GM23338 (cell line): ENCODE measurements at regions not wholly inside any gene's neighbourhood (a gene's known extent, or its start where the extent isn't known, plus 50 kb on each side); places are given as distances from the start of the nearest gene placed in this dataset.

Experiments used
- ATAC-seq: fragments of 200-7000 bp; cut with Tn5 transposase; 3 replicates; pipeline ENCODE4 v1.9.1; 2020
- DNase-seq: peaks from one replicate; pipeline ENCODE4 v3.0.0-alpha.2; 2015; ENCODE audit warnings: low spot score
- H2AFZ ChIP-seq: fragments of 200-600 bp; sonication (generic); 2 replicates; pipeline ENCODE4 v1.8.0; 2016; ENCODE audit warnings: antibody characterized with exemption, mild to moderate bottlenecking, moderate library complexity
- H3F3A ChIP-seq: fragments of 200-600 bp; sonication (generic); replicated peaks from 2 replicates; pipeline ENCODE4 v1.8.0; 2017; ENCODE audit warnings: antibody characterized with exemption, mixed run types, low read depth
- H3K27ac ChIP-seq: fragments of 200-600 bp; sonication (generic); 2 replicates; pipeline ENCODE4 v1.6.1; 2016; ENCODE audit warnings: low read depth
- H3K27me3 ChIP-seq: fragments of 200-600 bp; sonication (generic); 2 replicates; pipeline ENCODE4 v1.8.0; 2016; ENCODE audit warnings: mild to moderate bottlenecking, mixed run types, moderate library complexity; ENCODE audit not compliant: insufficient read depth
- H3K36me3 ChIP-seq: fragments of 200-600 bp; sonication (generic); 2 replicates; pipeline ENCODE4 v1.8.0; 2016; ENCODE audit warnings: mild to moderate bottlenecking; ENCODE audit not compliant: insufficient read depth
- H3K4me1 ChIP-seq: fragments of 200-600 bp; sonication (generic); 2 replicates; pipeline ENCODE4 v1.8.0; 2016; ENCODE audit warnings: mild to moderate bottlenecking, moderate library complexity; ENCODE audit not compliant: insufficient read depth
- H3K4me2 ChIP-seq: fragments of 200-600 bp; sonication (generic); 2 replicates; pipeline ENCODE4 v1.7.1; 2017; ENCODE audit warnings: mixed run types
- H3K4me3 ChIP-seq: fragments of 200-600 bp; sonication (generic); 2 replicates; pipeline ENCODE4 v1.6.1; 2016; ENCODE audit warnings: mixed run types
- H3K79me2 ChIP-seq: fragments of 200-600 bp; sonication (generic); replicated peaks from 2 replicates; pipeline ENCODE4 v1.8.0; 2017; ENCODE audit warnings: mild to moderate bottlenecking; ENCODE audit not compliant: insufficient read depth
- H3K9me2 ChIP-seq: fragments of 200-600 bp; sonication (generic); 2 replicates; pipeline ENCODE4 v1.8.0; 2017; ENCODE audit not compliant: insufficient read depth
- H4K20me1 ChIP-seq: fragments of 200-600 bp; sonication (generic); replicated peaks from 2 replicates; pipeline ENCODE4 v1.8.0; 2017; ENCODE audit warnings: mild to moderate bottlenecking; ENCODE audit not compliant: insufficient read depth
- H3K27ac Mint-ChIP-seq: 2 replicates; pipeline ENCODE4 v1.8.0; 2020; ENCODE audit warnings: inconsistent platforms, mild to moderate bottlenecking, moderate library complexity, mixed read lengths
- H3K27me3 Mint-ChIP-seq: 3 replicates; pipeline ENCODE4 v1.8.0; 2022; ENCODE audit warnings: low read depth, mild to moderate bottlenecking, moderate library complexity, mixed read lengths, inconsistent platforms; ENCODE audit not compliant: insufficient read depth, poor library complexity
- H3K36me3 Mint-ChIP-seq: 3 replicates; pipeline ENCODE4 v1.8.0; 2021; ENCODE audit warnings: low read depth, mild to moderate bottlenecking, inconsistent platforms, moderate library complexity, mixed read lengths
- H3K4me1 Mint-ChIP-seq: 3 replicates; pipeline ENCODE4 v1.8.0; 2020; ENCODE audit warnings: mild to moderate bottlenecking, inconsistent platforms, mixed read lengths
- H3K4me3 Mint-ChIP-seq: 3 replicates; pipeline ENCODE4 v1.8.0; 2021; ENCODE audit warnings: moderate library complexity, mild to moderate bottlenecking, inconsistent platforms, mixed read lengths
- H3K9me3 Mint-ChIP-seq: 3 replicates; pipeline ENCODE4 v1.8.0; 2020; ENCODE audit warnings: moderate library complexity, mild to moderate bottlenecking, inconsistent platforms, mixed read lengths
- CTCF ChIP-seq, 2 experiments: fragments of 200-600 bp in 1 of 2; sonication (generic) in 1 of 2; conservative IDR thresholded peaks; 2 replicates each; pipeline versions ENCODE4 v1.5.1 to v1.6.1; 2016 to 2017; ENCODE audit warnings: antibody characterized with exemption in 2 of 2, low read depth in 2 of 2, mild to moderate bottlenecking in 2 of 2, moderate library complexity in 1 of 2
- EZH2phosphoT487 ChIP-seq: fragments of 200-600 bp; sonication (generic); IDR thresholded peaks from one replicate; pipeline ENCODE4 v1.8.1; 2018; ENCODE audit warnings: antibody characterized with exemption; ENCODE audit not compliant: unreplicated experiment
- JUNB ChIP-seq: IDR thresholded peaks from one replicate; pipeline ENCODE4 v1.6.1; 2016; ENCODE audit warnings: antibody characterized with exemption; ENCODE audit not compliant: unreplicated experiment
- REST ChIP-seq: IDR thresholded peaks from one replicate; pipeline ENCODE4 v1.6.1; 2018; ENCODE audit warnings: antibody characterized with exemption; ENCODE audit not compliant: unreplicated experiment
- STAT1 ChIP-seq: IDR thresholded peaks from one replicate; pipeline ENCODE4 v1.6.1; 2016; ENCODE audit warnings: antibody characterized with exemption; ENCODE audit not compliant: unreplicated experiment
- ZNF331 ChIP-seq: fragments of 250-450 bp; sonication (Bioruptor Pico); IDR thresholded peaks from 2 replicates; pipeline ENCODE4 v1.5.0; 2020; ENCODE audit warnings: low read depth, mild to moderate bottlenecking, moderate library complexity
- ZNF462 ChIP-seq: fragments of 250-450 bp; sonication (Bioruptor Pico); IDR thresholded peaks from 2 replicates; pipeline ENCODE4 v1.5.0; 2020; ENCODE audit warnings: mild to moderate bottlenecking, moderate library complexity

- no peak overlapping the region for H3K27ac Mint-ChIP-seq
- H3K36me3 Mint-ChIP-seq = no peaks in the 10 kb centered on the region
- peaks cover 5% of the 10 kb centered on the region for H3K4me1 Mint-ChIP-seq
- no peaks in the 10 kb centered on the region for H3K79me2 ChIP-seq
- H3K4me3 ChIP-seq = no peak overlapping the region
- H2AFZ ChIP-seq = no peak overlapping the region; the same call in 1 of the 2 replicates
- H3K36me3 ChIP-seq = no peaks in the 10 kb centered on the region
- H3K27me3 Mint-ChIP-seq = peaks cover 4% of the 10 kb centered on the region
- no peak overlapping the region for H3K27ac ChIP-seq
- no peak for ATAC-seq
- no peak for DNase-seq
- H3K9me3 Mint-ChIP-seq = no peaks in the 10 kb centered on the region
- no peaks in the 10 kb centered on the region for H3K4me1 ChIP-seq
- H3K4me2 ChIP-seq = no peak overlapping the region
- H4K20me1 ChIP-seq = no peaks in the 10 kb centered on the region
- no peak overlapping the region for H3K4me3 Mint-ChIP-seq
- TF ChIP-seq ZNF331 (no peak), STAT1 (no peak)
- no peaks in the 10 kb centered on the region for H3F3A ChIP-seq
- no peaks in the 10 kb centered on the region for H3K27me3 ChIP-seq
- 0 out of 2 replicates have a peak, but pooled peaks cover 3% of the 10 kb centered on the region for H3K9me2 ChIP-seq
Measured at GRCh38 chr10:3895045-3895631, 110.1 kb upstream of the KLF6 start.

- Mint-ChIP-seq H3K27ac (no peak overlapping the region), H3K9me3 (no peaks in the 10 kb centered on the region), H3K36me3 (no peaks in the 10 kb centered on the region), H3K27me3 (peaks cover 7% of the 10 kb centered on the region), H3K4me1 (peaks cover 12% of the 10 kb centered on the region), H3K4me3 (no peak overlapping the region)
- H3K4me1 ChIP-seq = no peaks in the 10 kb centered on the region
- no peaks in the 10 kb centered on the region for H4K20me1 ChIP-seq
- H3K4me3 ChIP-seq = no peak overlapping the region
- DNase-seq (no peak), ATAC-seq (no peak; the same call in 2 of the 3 replicates)
- no peak overlapping the region for H3K4me2 ChIP-seq
- peak overlapping the region; percentile 92 for H2AFZ ChIP-seq
- H3K79me2 ChIP-seq = no peaks in the 10 kb centered on the region
- no peaks in the 10 kb centered on the region for H3K27me3 ChIP-seq
- H3F3A ChIP-seq = no peaks in the 10 kb centered on the region
- H3K36me3 ChIP-seq = no peaks in the 10 kb centered on the region
- 0 out of 2 replicates have a peak, but pooled peaks cover 3% of the 10 kb centered on the region for H3K9me2 ChIP-seq
- H3K27ac ChIP-seq = no peak overlapping the region
- TF ChIP-seq REST = no peak
- TF ChIP-seq ZNF462 (CRISPR knock-in tag) = no peak
- TF ChIP-seq EZH2phosphoT487 = no peak
- no peak for TF ChIP-seq JUNB
- no peak for TF ChIP-seq ZNF331
- TF ChIP-seq CTCF (conservative IDR thresholded peaks at IDR 0.05; ENCODE audit: low read depth in 2 of 2) = no peak
Measured at GRCh38 chr10:3893901-3894563, 109.0 kb upstream of the KLF6 start.
